Astrocyte (in vitro differentiated cells and primary cell): ENCODE measurements at regions not wholly inside any gene's neighbourhood (a gene's known extent, or its start where the extent isn't known, plus 50 kb on each side); places are given as distances from the start of the nearest gene placed in this dataset.
A peak's percentile ranks its signal among the peaks of the same experiment; 100 is the strongest.

Source experiments
- DNase-seq: peaks from one replicate; pipeline ENCODE4 v3.0.0-alpha.2; 2010; ENCODE audit warnings: low read depth
- FAIRE-seq: peaks from 2 replicates; lab custom pipeline; 2011; peaks lifted over from hg19 to GRCh38; lab: Jason Lieb, UNC
- H2AFZ ChIP-seq: 2 replicates; pipeline ENCODE4 v1.6.0; 2012; ENCODE audit warnings: low read depth, low read length, inconsistent platforms
- H3K27ac ChIP-seq: 2 replicates; pipeline ENCODE4 v1.5.1; 2011; ENCODE audit warnings: low read depth, low read length, inconsistent platforms
- H3K27me3 ChIP-seq: 2 replicates; pipeline ENCODE4 v1.6.0; 2011; ENCODE audit warnings: low read length, inconsistent platforms; ENCODE audit not compliant: insufficient read depth
- H3K36me3 ChIP-seq: 2 replicates; pipeline ENCODE4 v1.5.1; 2011; ENCODE audit warnings: low read length, inconsistent platforms; ENCODE audit not compliant: insufficient read depth
- H3K4me1 ChIP-seq: 2 replicates; pipeline ENCODE4 v1.5.1; 2011; ENCODE audit warnings: low read length, inconsistent platforms; ENCODE audit not compliant: insufficient read depth
- H3K4me2 ChIP-seq: 2 replicates; pipeline ENCODE4 v1.6.0; 2012; ENCODE audit warnings: low read length, inconsistent platforms
- H3K4me3 ChIP-seq: 2 replicates; pipeline ENCODE4 v1.5.1; 2011; ENCODE audit warnings: low read depth, mild to moderate bottlenecking, low read length, inconsistent platforms; ENCODE audit not compliant: insufficient read depth
- H3K79me2 ChIP-seq: 2 replicates; pipeline ENCODE4 v1.6.0; 2012; ENCODE audit warnings: mild to moderate bottlenecking, low read length, inconsistent platforms; ENCODE audit not compliant: insufficient read depth
- H3K9ac ChIP-seq: 2 replicates; pipeline ENCODE4 v1.6.0; 2012; ENCODE audit warnings: mild to moderate bottlenecking, low read length, inconsistent platforms
- H3K9me3 ChIP-seq: 2 replicates; pipeline ENCODE4 v1.5.1; 2012; ENCODE audit warnings: low read depth, mild to moderate bottlenecking, low read length, inconsistent platforms; ENCODE audit not compliant: insufficient read depth
- H4K20me1 ChIP-seq: 2 replicates; pipeline ENCODE4 v1.6.0; 2012; ENCODE audit warnings: low read length, inconsistent platforms; ENCODE audit not compliant: insufficient read depth
- H3K27ac Mint-ChIP-seq: one replicate; pipeline ENCODE4 v1.8.0; 2021; ENCODE audit warnings: mild to moderate bottlenecking, mixed read lengths; ENCODE audit not compliant: unreplicated experiment
- H3K27me3 Mint-ChIP-seq: one replicate; pipeline ENCODE4 v1.8.0; 2021; ENCODE audit warnings: low read depth, mixed read lengths; ENCODE audit not compliant: unreplicated experiment
- H3K36me3 Mint-ChIP-seq: one replicate; pipeline ENCODE4 v1.8.0; 2021; ENCODE audit warnings: low read depth, mixed read lengths; ENCODE audit not compliant: unreplicated experiment
- H3K4me1 Mint-ChIP-seq: one replicate; pipeline ENCODE4 v1.8.0; 2021; ENCODE audit warnings: low read depth, mixed read lengths; ENCODE audit not compliant: unreplicated experiment
- H3K4me3 Mint-ChIP-seq: one replicate; pipeline ENCODE4 v1.8.0; 2021; ENCODE audit warnings: mild to moderate bottlenecking, moderate library complexity, mixed read lengths; ENCODE audit not compliant: unreplicated experiment
- H3K9me3 Mint-ChIP-seq: one replicate; pipeline ENCODE4 v1.8.0; 2021; ENCODE audit warnings: mild to moderate bottlenecking, mixed read lengths; ENCODE audit not compliant: unreplicated experiment
- EZH2 ChIP-seq: IDR thresholded peaks from 2 replicates; pipeline ENCODE4 v1.6.1; 2012; ENCODE audit warnings: mild to moderate bottlenecking, low read length, inconsistent platforms; ENCODE audit not compliant: insufficient read depth
- TF ChIP-seq, protein P1 (sequence below): IDR thresholded peaks from 2 replicates; pipeline ENCODE4 v1.5.1; 2011; ENCODE audit warnings: low read depth, mild to moderate bottlenecking, inconsistent platforms, low read length, moderate library complexity; ENCODE audit not compliant: insufficient read depth

DNA sequence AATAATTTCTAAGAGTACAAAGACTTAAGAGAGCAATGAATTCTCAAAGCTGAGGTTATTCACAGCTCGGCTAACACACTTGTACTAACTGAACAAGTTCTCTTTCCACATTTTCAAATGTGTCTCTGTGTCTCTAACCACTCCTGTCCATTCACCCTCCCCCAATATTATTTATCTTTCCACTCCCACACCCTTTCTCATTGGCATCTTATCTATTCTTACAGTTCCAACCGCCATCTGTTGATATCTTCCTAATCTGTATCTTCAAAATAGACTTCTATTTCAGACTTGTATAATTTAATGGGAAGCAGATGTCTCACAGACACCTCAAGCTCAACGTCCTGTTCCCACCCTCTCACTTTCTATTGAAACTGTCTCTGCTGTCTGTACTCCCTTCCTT, 205.9 kb downstream of the ANXA1 start:
- Mint-ChIP-seq H3K27me3 (no peaks in the 10 kb centered on the region), H3K4me3 (no peak overlapping the region), H3K4me1 (no peaks in the 10 kb centered on the region), H3K27ac (no peak overlapping the region), H3K9me3 (no peaks in the 10 kb centered on the region), H3K36me3 (no peaks in the 10 kb centered on the region)
- FAIRE-seq (no peak), DNase-seq (no peak)
- no peak overlapping the region for H3K4me2 ChIP-seq
- H3K27me3 ChIP-seq, result no peaks in the 10 kb centered on the region
- H3K9ac ChIP-seq, result no peak overlapping the region
- no peak overlapping the region for H2AFZ ChIP-seq
- H3K4me3 ChIP-seq, result no peak overlapping the region
- H3K36me3 ChIP-seq, result no peaks in the 10 kb centered on the region
- no peak overlapping the region for H3K27ac ChIP-seq
- H4K20me1 ChIP-seq, result no peaks in the 10 kb centered on the region
- no peaks in the 10 kb centered on the region for H3K4me1 ChIP-seq
- H3K9me3 ChIP-seq, result no peaks in the 10 kb centered on the region
- no peaks in the 10 kb centered on the region for H3K79me2 ChIP-seq
- TF ChIP-seq, protein P1, sequence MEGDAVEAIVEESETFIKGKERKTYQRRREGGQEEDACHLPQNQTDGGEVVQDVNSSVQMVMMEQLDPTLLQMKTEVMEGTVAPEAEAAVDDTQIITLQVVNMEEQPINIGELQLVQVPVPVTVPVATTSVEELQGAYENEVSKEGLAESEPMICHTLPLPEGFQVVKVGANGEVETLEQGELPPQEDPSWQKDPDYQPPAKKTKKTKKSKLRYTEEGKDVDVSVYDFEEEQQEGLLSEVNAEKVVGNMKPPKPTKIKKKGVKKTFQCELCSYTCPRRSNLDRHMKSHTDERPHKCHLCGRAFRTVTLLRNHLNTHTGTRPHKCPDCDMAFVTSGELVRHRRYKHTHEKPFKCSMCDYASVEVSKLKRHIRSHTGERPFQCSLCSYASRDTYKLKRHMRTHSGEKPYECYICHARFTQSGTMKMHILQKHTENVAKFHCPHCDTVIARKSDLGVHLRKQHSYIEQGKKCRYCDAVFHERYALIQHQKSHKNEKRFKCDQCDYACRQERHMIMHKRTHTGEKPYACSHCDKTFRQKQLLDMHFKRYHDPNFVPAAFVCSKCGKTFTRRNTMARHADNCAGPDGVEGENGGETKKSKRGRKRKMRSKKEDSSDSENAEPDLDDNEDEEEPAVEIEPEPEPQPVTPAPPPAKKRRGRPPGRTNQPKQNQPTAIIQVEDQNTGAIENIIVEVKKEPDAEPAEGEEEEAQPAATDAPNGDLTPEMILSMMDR, result no peak
- no peak for TF ChIP-seq EZH2

DNA sequence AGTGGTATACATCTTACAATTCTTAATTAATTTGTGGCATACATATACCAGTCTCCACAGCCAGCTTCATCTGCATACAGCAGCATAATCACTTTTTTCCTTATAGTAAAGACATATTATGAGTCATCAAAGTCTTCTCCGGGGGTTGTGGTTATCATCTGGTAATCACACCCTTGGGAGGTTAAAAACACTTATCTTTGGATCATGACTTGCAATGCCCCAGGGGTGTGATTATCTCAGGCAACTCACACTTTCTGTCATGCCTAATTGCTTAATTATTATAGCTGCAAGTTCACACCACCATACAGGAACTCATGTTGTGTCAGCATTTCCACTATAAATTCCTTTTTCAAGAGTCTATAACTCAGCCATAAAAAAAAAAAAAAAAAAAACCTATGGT, 218.4 kb downstream of the ANXA1 start:
- H3K9ac ChIP-seq, result no peak overlapping the region
- Mint-ChIP-seq H3K36me3 (no peaks in the 10 kb centered on the region), H3K27ac (no peak overlapping the region), H3K4me1 (no peaks in the 10 kb centered on the region), H3K9me3 (no peaks in the 10 kb centered on the region), H3K4me3 (no peak overlapping the region), H3K27me3 (no peaks in the 10 kb centered on the region)
- no peak overlapping the region for H2AFZ ChIP-seq
- peak; percentile 3 for DNase-seq
- H3K4me2 ChIP-seq, result no peak overlapping the region
- no peaks in the 10 kb centered on the region for H3K9me3 ChIP-seq
- no peaks in the 10 kb centered on the region for H3K4me1 ChIP-seq
- H3K79me2 ChIP-seq, result no peaks in the 10 kb centered on the region
- no peaks in the 10 kb centered on the region for H4K20me1 ChIP-seq
- FAIRE-seq, result no peak
- no peak overlapping the region for H3K4me3 ChIP-seq
- TF ChIP-seq, protein P1, result no peak
- H3K27ac ChIP-seq, result no peak overlapping the region
- H3K36me3 ChIP-seq, result no peaks in the 10 kb centered on the region
- H3K27me3 ChIP-seq, result no peaks in the 10 kb centered on the region

DNA sequence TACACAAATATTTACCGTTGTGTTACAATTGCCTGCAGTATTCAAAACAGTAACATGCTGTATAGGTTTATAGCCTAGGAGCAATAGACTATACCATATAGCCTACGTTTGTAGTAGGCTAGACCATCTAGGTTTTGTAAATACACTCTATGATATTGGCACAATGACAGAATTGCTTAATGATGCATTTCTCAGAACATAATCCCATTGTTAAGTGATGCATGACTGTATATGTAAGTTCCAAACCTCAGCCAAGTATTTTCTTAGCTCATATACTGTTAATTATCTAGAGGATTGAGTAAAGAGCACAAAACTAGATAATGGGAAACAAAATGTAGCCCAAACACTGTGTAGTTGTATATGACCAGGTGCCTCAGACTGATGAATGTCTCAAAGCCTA, 220.1 kb downstream of the ANXA1 start:
- Mint-ChIP-seq H3K36me3 (no peaks in the 10 kb centered on the region), H3K9me3 (no peaks in the 10 kb centered on the region), H3K27ac (no peak overlapping the region), H3K27me3 (no peaks in the 10 kb centered on the region), H3K4me3 (no peak overlapping the region), H3K4me1 (no peaks in the 10 kb centered on the region)
- no peaks in the 10 kb centered on the region for H3K27me3 ChIP-seq
- no peaks in the 10 kb centered on the region for H3K9me3 ChIP-seq
- no peaks in the 10 kb centered on the region for H3K4me1 ChIP-seq
- TF ChIP-seq, protein P1, result no peak
- TF ChIP-seq EZH2, result no peak
- DNase-seq, result peak; percentile 6
- no peak for FAIRE-seq
- no peaks in the 10 kb centered on the region for H3K79me2 ChIP-seq
- H3K9ac ChIP-seq, result no peak overlapping the region
- H3K27ac ChIP-seq, result no peak overlapping the region
- H3K36me3 ChIP-seq, result no peaks in the 10 kb centered on the region
- H3K4me2 ChIP-seq, result no peak overlapping the region
- no peak overlapping the region for H3K4me3 ChIP-seq
- no peaks in the 10 kb centered on the region for H4K20me1 ChIP-seq
- no peak overlapping the region for H2AFZ ChIP-seq
